ENCODE measurements at regions not wholly inside any gene's neighbourhood (a gene's known extent, or its start where the extent isn't known, plus 50 kb on each side); places are given as distances from the start of the nearest gene placed in this dataset.

DNA sequence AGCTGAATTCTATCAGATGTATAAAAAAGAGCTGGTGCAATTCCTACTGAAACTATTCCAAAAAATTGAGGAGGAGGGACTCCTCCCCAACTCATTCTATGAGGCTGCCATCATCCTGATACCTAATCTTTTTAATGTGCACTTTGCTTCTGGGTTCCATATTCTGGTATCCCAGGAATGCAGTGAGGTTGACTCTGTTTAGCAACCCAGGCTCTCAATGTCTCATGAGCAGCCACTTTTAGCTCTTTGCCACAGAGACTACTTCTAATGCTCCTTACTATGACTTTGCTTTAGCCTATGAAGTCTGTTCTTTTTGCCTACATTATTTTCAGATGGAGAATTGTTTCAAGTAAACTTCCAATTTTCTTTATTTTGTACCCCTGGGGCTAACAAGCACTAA lies 185.5 kb upstream of the NRSN1 start:
- H3K4me1 ChIP-seq, result no peaks in the 10 kb centered on the region
- intact Hi-C loops (cut with DNase I), result no loop called here
- H3K27me3 ChIP-seq, result no peaks in the 10 kb centered on the region
- ATAC-seq (no peak), DNase-seq (no peak)
- H3K36me3 ChIP-seq, result no peaks in the 10 kb centered on the region
- H3K4me3 ChIP-seq, result no peak overlapping the region
- H3K27ac ChIP-seq, result no peak overlapping the region
- H3K9me3 ChIP-seq, result no peaks in the 10 kb centered on the region
- no peak for TF ChIP-seq POLR2A (IDR thresholded peaks at IDR 0.05)
- TF ChIP-seq, protein P1, sequence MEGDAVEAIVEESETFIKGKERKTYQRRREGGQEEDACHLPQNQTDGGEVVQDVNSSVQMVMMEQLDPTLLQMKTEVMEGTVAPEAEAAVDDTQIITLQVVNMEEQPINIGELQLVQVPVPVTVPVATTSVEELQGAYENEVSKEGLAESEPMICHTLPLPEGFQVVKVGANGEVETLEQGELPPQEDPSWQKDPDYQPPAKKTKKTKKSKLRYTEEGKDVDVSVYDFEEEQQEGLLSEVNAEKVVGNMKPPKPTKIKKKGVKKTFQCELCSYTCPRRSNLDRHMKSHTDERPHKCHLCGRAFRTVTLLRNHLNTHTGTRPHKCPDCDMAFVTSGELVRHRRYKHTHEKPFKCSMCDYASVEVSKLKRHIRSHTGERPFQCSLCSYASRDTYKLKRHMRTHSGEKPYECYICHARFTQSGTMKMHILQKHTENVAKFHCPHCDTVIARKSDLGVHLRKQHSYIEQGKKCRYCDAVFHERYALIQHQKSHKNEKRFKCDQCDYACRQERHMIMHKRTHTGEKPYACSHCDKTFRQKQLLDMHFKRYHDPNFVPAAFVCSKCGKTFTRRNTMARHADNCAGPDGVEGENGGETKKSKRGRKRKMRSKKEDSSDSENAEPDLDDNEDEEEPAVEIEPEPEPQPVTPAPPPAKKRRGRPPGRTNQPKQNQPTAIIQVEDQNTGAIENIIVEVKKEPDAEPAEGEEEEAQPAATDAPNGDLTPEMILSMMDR (IDR thresholded peaks at IDR 0.05), result no peak

DNA sequence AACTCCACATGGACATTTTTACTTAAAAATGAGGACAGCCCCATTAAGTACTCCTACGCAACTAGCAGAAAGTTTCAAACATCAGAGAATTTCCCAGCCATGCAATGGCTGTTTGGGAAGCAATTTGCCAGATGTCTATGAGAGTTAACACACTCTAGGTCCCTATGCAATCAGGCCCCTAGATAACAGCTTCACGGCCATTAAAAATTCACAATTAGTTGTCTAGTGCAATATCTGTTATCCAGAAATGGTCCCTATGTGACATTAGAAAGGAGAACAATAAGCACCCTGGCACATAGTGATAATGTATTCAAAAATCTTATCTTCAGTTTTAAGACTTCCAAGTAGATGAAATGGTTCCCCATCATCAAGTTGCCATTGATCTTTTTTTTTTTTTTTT lies 174.3 kb upstream of the NRSN1 start:
- no peaks in the 10 kb centered on the region for H3K9me3 ChIP-seq
- no peak overlapping the region for H3K27ac ChIP-seq
- 65% methylated on average over 2 of the region's 2 CpGs for WGBS (ENCODE audit: insufficient coverage, low coverage, low lambda C conversion rate, missing lambda C conversion rate)
- no peaks in the 10 kb centered on the region for H3K27me3 ChIP-seq
- no peaks in the 10 kb centered on the region for H3K4me1 ChIP-seq
- ATAC-seq (no peak), DNase-seq (no peak)
- no peaks in the 10 kb centered on the region for H3K36me3 ChIP-seq
- no peak overlapping the region for H3K4me3 ChIP-seq
- TF ChIP-seq, protein P1 (IDR thresholded peaks at IDR 0.05), result no peak
- no peak for TF ChIP-seq POLR2A (IDR thresholded peaks at IDR 0.05)
- intact Hi-C loops (cut with DNase I), result no loop called here

DNA sequence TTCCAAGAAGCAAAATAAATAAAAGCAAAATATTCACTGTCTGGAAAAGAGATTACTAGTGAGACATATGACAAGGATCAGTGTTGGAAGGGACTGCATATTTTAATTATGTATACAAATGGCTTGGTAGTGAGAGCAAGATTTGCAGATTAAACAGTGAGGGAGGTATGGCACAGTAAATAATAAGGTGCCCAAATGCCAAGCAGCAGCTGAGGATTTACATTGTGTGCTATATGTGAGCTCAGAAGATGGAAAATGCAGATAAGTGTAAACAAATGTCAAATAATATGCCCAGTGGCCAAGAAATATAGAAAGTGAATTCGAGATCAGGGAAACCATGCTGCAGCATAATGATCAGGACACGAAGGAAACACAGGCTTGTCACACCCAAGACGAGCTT lies 173.8 kb upstream of the NRSN1 start:
- Histone ChIP-seq H3K4me1 (no peaks in the 10 kb centered on the region), H3K27ac (no peak overlapping the region), H3K9me3 (no peaks in the 10 kb centered on the region), H3K4me3 (no peak overlapping the region), H3K36me3 (no peaks in the 10 kb centered on the region), H3K27me3 (no peaks in the 10 kb centered on the region)
- intact Hi-C loops (cut with DNase I), result no loop called here
- no peak for ATAC-seq
- no peak for TF ChIP-seq POLR2A (IDR thresholded peaks at IDR 0.05)
- TF ChIP-seq, protein P1 (IDR thresholded peaks at IDR 0.05), result no peak
- WGBS (ENCODE audit: insufficient coverage, low coverage, low lambda C conversion rate, missing lambda C conversion rate), result 20% methylated on average over 3 of the region's 3 CpGs
- DNase-seq, result no peak

DNA sequence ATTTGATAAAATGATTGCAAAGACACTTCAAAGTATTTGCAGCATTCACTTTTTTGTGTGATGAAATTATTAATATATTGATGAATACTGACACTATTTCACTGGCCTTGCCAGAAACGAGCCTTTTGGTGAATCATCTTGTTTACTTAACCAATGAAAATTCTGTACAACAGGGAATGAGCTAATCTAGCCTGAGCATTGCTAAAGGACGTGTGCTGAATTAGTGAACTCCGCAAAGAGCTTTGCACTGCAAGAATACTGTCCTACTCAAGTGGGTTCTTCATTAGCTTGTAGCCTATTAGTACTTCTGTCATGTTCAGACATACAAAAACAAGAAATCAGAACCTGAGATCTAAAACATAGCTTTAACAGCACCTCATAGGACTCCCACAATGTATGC lies 172.0 kb upstream of the NRSN1 start:
- no peak for TF ChIP-seq POLR2A (IDR thresholded peaks at IDR 0.05)
- TF ChIP-seq, protein P1 (IDR thresholded peaks at IDR 0.05), result no peak
- no peaks in the 10 kb centered on the region for H3K36me3 ChIP-seq
- no peaks in the 10 kb centered on the region for H3K27me3 ChIP-seq
- no peak overlapping the region for H3K27ac ChIP-seq
- no peaks in the 10 kb centered on the region for H3K9me3 ChIP-seq
- DNase-seq (no peak), ATAC-seq (no peak)
- WGBS (ENCODE audit: insufficient coverage, low coverage, low lambda C conversion rate, missing lambda C conversion rate), result 52% methylated on average over 3 of the region's 3 CpGs
- H3K4me3 ChIP-seq, result no peak overlapping the region
- intact Hi-C loops (cut with DNase I), result no loop called here
- no peaks in the 10 kb centered on the region for H3K4me1 ChIP-seq

DNA sequence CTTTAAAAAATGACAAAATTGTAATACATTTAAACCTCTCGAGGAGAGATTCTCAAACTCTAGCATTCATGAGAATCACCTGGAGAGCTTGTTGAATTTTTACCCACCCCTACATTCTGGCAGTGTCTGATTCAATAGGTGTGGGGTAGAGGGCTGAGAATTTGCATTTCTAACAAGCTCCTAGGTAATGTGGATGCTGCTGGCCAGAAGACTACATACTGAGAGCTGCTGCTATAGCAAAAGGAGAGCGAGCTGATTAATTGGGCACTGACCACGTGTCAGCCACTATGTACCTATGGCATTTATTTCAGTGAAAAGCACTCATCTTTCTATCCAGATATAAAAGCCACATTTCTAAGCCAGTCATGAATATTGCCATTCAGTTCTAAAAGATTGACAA lies 169.0 kb upstream of the NRSN1 start:
- no peak overlapping the region for H3K4me3 ChIP-seq
- H3K27me3 ChIP-seq, result no peaks in the 10 kb centered on the region
- no peak for TF ChIP-seq POLR2A (IDR thresholded peaks at IDR 0.05)
- TF ChIP-seq, protein P1 (IDR thresholded peaks at IDR 0.05), result no peak
- H3K27ac ChIP-seq, result no peak overlapping the region
- no peaks in the 10 kb centered on the region for H3K9me3 ChIP-seq
- WGBS (ENCODE audit: insufficient coverage, low coverage, low lambda C conversion rate, missing lambda C conversion rate), result 50% methylated on average over 3 of the region's 3 CpGs
- H3K36me3 ChIP-seq, result no peaks in the 10 kb centered on the region
- DNase-seq, result no peak
- no peak for ATAC-seq
- intact Hi-C loops (cut with DNase I), result no loop called here
- H3K4me1 ChIP-seq, result no peaks in the 10 kb centered on the region

Measured in right lobe of liver (tissue), 6 donors.